T-helper 1 cell (primary cell): ENCODE measurements at regions not wholly inside any gene's neighbourhood (a gene's known extent, or its start where the extent isn't known, plus 50 kb on each side); places are given as distances from the start of the nearest gene placed in this dataset.
"Not testable (repeated sequence)": the region's sequence is repeated elsewhere in the genome, so short reads cannot be mapped to it uniquely, and the experiment has no call there.

ENCODE experiments used
- DNase-seq, 5 donors: peaks; one replicate each; pipeline ENCODE4 v3.0.0-alpha.2; 2012 to 2020

DNA sequence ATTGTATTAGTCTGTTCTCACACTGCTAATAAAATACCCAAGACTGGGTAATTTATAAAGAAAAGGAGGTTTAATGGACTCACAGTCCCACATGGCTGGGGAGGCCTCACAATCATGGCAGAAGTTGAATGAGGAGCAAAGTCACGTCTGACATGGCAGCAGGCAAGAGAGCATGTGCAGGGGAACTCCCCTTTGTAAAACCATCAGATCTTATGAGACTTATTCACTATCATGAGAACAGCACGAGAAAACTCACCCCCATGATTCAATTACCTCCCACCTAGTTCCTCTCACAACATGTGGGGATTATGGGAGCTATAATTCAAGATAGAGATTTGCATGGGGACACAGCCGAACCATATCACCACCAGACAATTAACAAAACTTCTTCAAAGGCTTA is 84.4 kb upstream of the ANKRD1 start:
- DNase-seq = not testable (repeated sequence)

DNA sequence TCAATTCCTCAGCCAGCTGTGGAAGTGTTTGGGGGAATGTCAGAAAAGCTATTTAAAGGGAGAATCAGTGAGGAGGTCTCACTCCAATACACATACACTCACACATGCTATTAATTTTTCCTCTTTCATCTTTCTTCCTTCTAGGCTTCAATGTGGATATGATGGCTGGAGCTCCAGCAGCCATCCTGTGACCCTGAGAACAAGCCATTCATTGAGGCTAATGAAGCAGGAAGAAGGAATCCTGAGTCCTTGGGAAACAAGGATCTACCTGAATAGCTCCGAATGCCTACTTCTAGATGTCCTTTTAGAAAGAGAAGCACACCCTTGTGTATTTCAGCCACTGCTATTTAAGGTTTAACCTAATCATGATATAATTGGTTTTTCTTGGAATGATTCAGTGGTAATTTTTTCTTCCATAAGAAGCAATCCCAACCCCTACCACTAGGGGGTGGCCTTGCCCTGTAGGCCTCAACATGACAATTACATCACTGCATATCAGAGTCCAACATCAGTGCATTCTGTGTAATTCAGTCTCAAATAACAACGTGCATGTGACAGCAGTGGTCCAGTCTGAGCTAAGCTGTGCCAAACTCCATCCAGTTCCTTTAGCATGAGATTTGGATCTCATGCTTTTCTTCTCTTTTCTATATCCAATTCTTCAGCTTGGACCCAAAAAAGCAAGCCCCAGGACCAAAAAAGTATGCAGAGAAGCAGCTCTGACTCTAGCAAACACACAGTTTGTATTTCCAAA is 85.3 kb upstream of the ANKRD1 start:
- DNase-seq = peak in 4 of 5 donors; percentile 38 to 72 (median 55)

DNA sequence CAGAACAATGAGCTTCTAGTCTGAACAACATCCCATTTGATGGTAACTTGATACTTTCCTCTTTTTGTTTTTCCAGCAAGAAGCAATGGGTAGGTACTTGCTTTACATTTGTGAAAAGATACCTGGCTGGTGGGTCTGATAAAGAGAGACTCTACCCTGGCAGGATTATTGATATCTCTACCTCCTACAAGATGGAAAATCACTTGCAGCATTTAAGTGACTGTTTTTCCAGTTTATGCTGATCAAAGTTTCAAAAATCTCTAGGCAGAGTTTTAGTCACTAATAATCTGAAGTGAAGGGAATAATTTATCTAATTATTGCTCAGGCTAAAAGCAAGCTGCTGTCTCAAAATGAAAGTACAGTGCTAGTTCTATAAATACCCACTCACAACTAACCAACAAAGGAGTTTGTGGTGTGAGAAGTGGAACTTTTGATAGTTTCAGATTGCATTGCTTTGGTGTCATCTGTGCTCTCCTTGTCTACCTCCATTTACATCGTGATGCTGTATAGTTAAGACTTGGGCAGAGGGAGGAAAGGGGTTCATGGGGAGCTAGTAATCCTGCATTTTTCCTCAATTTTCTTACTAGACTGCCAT is 86.0 kb upstream of the ANKRD1 start:
- DNase-seq = peak in 1 of 5 donors; percentile 54

DNA sequence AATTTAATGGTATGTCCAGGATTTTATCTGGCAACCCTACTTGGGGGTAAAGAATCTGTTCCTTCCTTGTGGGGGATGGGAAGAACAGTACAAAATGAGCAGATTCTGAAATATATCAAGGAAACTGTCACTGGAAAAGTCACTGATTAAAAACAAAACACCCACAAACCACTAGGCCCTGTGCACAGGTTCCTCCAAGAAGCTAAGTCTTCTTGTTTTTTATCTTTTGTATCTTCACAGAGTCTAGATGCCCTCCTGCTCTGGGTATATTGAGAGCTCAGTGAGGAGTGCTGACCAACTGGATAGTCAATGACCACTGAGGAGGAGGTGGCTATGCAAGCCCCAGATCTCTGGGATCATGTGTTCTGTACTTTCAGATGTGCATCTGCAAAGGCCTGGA is 86.8 kb upstream of the ANKRD1 start:
- DNase-seq = peak in 1 of 5 donors; percentile 25

DNA sequence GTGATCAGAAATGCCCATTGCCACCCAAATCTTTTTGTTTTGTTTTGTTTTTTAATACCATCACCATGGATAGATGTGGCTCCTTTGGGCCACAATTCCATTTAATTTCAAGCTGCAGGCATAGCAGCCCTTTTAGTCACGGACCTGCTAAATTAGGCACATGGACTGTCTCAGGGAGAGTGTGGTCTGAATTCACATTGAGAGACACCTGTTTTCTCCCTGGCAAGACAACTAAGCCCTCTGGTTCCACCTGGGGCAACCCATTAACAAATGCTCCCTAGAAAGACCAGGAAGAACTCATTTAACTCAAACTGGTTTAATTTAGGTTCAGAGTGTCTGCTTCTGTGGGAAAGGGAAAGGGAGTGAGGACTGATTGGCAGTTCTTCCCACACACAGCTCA is 88.2 kb upstream of the ANKRD1 start:
- DNase-seq = no peak

DNA sequence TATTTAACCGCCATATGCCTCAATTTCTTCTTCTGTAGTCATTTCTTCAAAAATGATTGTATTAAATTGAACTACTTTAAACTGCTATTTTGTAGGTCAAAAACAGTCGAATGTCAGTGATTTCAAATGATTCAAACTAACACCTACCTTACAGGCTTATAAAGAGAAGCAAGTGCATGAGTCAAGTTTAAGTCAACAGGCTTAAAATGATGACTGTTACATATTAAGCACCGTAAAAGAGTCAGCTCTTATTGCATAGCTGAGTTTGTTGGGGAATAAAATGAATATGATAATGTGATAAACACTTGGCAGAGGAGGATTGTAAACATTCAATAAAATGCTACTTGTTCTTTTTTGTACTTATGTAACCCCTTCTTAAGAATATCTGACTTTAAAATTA is 90.1 kb upstream of the ANKRD1 start:
- DNase-seq = no peak

DNA sequence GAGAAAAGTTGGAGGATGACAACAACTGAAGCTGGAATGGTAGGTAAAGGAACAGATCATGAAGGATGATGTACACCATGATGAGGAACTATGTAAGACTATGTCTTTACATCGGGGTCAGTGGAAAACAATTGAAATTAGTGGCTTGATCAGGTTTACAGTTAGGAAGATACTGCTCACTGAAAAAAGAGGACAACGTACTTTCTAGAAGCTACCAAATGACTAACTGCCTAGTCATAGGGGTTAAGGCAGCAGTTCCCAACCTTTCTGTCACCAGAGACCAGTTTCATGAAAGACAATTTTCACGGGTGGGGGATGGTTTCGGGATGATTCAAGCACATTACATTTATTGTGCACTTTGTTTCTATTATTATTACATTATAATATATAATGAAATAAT is 91.6 kb upstream of the ANKRD1 start:
- DNase-seq = no peak

DNA sequence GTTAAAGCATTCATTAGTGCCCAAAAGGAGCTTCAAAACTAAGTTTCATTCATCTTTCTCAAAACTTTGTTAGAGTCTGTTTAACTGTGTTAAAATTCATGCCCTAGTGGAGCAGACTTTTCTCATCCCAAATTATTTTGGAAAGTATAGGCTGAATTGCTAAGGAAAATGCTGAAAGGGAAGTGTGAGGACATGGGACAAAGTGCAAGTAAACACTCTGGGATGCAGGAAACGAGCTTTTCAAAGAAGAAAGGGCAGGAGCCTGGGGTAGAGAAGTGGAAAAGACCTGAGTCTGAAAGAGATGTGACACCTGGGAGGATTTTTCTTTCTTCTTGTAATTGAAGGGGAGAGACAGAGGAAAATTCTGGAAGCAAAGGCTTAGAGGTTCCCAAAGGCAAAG is 93.1 kb upstream of the ANKRD1 start:
- no peak for DNase-seq

DNA sequence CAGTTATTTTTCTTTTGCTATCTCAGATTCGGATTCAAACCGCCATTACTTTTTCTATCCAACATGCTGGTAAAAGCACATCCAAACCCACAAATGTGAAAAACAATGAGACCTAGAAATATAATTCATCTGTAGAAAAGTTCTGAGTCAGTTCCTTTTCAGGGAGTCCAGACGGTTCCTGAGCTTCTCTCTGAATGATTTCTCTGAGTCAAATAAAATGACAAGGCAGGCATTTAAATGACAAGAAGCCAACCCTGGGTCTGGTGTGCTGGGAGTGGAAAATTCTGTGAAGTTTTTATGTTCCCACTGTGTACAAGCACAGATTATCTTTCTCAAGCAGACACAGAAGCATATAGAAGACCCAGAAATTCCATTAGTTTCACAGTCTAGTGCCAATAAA is 96.3 kb upstream of the ANKRD1 start:
- peak in 1 of 5 donors; percentile 8 for DNase-seq

DNA sequence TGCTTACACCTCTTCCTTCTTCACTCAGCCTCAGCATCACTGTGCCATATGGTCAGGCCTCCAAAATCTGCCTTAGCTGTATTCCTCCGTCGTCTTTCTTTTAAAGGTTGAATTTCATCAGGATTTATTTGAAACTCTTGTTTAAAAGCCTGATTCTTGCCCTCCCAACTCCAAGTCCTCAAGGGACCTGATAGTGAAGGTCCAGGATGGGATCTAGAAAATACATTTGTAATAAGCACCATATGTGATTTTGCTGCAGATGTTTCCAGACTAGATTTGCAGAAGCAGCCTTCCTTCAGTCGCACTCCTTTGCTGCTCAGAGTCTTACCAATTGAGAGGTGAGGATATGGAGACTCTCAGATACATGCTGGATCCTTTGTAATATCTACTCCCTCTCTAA is 101.0 kb upstream of the ANKRD1 start:
- DNase-seq = no peak

DNA sequence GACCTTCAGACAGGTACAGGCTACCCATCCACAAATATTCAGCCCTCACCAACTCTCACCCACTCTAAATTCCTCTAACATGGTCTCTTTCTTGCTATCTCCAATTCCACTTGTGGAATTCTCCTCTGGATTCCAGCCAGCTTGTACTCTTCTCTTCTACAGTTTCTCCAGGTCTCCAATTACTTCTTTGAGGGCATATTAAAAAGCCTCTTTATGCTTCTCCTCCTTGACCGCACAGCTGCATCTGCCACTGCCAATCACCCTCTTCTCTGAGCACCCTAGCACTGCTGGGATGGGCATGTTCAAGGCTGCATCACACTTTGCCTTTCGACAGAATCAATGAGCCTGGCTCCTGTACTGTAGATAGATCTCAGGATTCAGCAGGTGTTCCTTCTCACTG is 101.5 kb upstream of the ANKRD1 start:
- no peak for DNase-seq

DNA sequence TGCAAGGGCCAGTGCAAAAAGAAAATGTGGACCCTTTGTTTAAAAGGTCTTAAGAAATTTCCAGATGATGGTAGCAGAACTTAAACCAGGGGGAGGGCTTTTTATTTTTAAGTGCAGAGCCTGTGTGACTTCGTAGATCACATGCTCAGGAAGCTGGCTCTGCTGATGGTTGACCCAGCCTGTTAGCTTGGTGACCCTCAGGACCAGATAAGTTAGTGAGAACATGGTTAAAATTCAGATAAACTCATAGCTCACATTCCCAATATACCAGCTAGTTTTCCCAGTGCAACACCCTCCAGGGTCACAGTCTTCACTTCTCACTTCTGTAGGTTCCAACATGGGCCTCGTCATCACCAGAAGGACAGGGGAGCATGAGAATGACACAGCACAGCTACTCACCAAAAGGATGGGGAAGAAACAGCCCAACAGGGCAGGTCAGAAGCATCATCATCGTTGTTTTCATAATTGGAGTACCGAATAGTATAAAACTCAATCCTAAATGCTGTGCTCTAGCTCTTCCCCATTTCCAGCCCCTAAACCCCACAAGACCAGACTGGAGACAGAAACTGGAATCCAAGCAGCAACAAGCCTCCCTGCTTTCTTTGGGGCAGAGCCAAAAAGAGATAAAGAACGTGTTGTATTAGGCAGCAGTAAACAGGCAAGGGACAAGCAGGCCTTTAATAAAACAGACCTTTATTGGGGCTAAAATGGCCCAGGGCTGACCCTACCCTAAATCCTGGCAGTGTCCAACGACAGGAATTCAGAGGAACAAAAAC is 102.2 kb upstream of the ANKRD1 start:
- no peak for DNase-seq

DNA sequence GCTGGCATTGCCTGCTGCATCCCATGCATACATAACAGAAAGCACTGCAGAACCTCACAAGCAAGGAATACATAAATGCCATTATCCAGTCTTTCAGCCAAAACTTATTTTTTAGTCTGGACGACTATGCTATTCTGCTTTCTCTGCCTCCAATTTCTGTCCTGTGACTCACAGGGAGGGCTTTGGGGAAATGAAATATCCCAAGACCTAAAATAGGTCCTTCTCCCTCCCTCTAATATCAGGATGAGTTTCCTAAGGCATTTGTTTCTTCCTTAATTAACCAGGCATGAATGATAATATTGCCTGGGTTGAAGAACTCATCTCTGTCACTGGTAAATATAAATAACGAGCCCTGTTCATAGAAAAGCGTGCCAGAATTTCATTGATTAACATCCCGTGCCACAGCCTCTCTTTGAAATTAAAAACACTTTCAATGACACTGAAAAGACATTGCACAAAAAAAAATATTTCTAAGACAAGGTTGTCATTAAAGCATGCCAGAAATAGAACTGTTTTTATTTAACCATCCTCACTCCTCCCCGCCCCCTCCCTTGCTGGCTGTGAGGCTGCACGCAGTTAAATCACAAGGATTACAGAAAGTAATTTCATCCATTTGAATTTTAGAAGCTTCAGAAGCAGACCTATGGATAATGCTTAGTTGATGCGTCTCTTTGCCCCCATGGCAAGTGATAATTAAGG is 103.0 kb upstream of the ANKRD1 start:
- DNase-seq = no peak

DNA sequence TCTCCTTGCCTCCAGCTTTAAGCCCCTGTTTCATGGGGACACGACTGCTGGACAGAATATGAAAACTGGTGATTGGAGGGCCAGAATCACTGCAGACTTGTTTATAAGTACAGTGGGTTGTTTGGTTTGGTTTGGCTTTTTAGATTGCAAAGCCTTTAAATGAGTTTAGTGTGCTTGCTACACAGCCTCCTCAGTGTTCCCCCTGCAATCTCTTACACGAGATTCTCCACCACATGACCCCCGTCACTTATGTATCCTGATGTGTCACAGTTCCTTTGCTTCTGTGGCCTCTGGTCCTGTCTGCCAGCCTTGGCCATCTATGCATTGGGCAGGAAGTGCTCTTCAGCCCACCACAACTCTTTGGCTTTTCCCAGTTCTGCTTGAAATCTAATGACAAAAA is 103.7 kb upstream of the ANKRD1 start:
- DNase-seq = no peak

DNA sequence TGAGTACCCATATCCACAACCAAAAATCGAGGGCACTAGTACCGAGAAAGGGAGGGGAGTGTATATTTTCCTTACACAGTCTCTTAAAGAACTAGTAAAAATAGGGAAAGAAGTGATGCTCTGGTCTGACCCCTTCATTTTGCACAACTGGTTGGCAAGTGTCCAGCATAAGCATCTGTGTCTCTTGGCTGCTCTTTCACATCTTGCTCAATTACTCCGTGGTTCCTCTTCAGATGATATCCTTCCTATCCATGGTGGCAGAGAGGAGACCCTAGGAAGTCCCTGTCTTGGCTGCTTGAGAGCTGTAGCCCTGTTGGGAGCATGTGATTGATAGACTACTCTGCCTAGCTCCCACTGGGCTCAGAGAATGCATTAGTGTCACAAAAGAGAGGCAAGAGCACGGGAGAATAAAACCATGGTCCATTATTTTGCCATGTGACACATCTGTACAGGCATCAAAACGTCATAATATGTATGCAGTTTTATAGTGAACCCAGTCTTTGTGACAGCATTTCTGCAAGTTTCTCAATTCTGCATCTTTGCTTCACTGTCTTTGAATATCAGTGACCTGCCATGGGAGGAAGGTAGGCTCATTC is 111.8 kb upstream of the ANKRD1 start:
- DNase-seq = no peak

DNA sequence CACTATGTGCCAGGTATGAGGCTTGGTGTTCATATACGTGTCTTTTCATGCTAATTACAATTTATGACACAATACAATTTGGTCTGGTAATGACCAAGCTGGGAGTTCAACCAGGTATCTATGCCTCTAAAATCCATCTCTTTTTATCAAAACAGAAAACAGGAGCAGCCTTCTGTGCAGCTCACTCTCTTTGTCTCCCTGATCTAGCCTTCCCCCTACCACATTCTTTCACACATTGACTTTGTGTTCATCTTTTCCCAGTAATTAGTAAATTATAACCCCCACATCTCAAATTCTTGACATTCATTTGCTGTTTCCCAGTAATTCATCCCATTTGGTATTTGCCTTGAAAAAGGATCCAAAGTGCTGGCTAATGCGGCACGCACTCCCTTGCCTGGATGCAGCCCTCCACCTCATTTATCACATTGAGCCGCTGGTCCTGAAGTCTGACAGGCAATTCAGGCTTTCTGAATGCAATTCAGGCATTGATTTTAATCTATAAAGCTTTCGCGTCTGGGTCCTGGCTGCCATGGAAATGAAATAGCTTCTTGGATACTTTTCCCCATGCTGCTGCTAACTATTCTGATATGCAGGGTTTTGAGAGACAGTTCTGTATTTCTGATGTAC is 112.5 kb upstream of the ANKRD1 start:
- DNase-seq = no peak

DNA sequence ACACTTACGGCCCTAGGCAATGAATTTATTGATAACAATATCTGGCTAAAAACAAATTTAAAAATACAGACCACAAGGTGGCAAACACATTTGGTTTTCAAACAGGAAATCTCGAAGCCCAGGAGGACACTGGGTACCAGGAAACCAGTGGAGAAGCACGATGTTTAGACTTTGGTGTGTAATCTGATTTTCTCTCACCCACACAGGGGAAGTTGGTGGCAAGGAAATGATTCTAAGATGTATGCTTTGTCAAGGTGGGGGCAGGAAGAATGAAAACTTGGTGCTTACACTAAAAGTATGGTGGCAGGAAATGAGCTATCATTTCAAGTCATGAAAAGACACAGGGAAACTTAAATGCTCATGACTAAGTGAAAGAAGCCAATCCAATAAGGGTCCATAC is 113.2 kb upstream of the ANKRD1 start:
- peak in 2 of 5 donors; percentile 0 to 72 for DNase-seq

DNA sequence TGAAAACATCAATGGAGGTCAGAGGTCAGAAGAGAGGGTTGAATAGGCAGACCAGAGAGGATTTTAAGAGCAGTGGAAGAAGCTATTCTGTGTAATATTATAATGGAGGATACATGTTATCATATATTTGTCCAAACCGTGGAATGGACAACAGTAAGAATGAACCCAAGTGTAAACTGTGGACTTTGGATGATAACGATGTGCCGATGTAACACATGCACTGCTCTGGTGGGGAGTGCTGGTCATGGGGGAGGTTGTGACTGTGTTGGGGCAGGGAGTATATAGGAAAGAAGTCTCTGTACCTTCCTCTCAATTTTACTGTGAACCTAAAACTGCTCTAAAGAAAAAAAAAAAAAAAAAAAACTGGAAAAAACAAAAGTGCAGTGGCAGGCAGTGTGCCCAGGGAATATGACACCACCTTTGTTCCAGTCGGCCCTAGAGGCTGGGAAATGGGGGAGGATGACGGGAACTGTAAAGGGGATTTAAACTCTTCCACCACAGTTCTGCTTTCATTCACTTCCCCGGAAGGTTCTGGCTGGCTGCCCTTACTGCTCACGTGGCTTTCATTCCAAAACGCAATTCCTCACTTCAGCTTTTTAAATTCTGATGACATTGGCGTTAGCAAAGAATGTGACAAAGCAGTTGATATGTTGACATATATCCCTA is 113.7 kb upstream of the ANKRD1 start:
- no peak for DNase-seq

DNA sequence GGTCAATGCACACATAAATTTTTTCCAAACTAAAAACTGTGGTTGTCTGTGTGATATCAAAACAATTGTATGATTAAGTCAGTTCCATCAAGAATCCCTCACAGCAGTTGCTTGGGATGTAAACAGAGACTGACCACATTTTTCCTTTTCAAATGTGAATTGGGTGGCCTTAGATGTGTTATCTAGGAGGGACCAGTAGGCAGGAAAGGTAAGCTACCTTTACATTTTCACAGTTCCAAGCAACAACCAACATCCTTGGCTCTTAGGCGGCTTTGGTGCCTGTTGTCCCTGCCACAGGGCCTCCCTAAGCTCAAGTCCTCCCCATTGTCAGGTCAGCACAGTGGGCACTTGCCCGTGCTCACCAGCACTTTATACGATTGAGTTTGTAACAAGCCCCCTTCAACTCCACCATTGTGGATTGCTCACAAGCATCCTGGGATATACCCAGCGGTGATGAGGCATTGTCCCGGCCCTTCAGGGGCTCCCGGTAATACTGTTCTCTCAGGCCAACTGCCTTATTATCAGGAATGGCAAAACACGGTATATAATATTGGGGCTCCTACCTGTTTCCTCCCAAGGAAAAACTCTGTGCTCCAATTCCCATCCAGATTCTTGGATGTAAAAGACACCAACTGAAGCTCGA is 114.9 kb upstream of the ANKRD1 start:
- no peak for DNase-seq

DNA sequence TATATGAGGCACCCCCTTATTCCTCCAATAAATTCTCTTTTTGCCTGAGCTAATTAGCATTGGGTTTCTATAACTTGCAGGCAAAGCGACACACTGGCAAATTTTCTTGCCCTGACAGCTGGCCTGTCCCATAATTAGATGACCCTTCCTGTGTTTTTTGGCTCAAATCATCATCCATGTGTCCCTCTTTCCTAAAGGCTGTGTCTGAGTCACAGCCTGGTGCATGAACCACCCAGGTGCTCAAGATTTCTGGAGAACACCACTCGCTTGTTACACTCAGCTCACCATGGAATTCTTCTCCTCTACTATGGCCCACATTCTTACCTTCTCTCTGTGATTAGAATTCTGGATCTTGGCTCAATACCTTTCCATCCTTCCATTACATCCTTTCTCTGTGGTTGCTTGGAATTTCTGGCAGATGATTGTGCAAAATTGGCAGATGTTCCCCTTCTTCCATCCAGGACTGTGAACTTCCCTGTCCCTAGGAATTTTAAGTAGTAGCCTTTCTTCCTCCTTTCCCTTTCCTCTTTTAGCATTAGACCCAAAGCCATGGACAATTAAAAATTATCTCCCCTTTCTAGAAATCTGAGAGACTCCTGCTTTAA is 116.0 kb upstream of the ANKRD1 start:
- DNase-seq = no peak

DNA sequence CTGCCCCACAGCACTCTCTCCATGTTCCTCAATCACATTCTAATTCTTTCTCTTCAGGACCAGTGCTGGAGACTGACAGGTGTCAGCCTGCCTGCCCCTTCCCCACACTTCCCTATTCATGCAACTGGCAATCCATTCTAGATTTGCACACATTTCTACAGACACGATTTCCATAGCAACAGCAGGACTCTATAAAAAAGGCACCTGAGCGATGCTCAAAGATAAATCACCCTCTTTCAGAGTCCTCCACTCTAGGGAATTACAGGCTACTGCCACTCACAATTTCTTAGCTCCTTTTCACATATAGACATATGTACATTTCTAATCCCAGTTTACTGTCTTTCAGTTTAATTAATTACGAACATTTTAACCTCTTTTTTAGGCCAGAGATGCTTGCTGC is 118.1 kb upstream of the ANKRD1 start:
- DNase-seq = no peak
